ENCODE measurements at regions not wholly inside any gene's neighbourhood (a gene's known extent, or its start where the extent isn't known, plus 50 kb on each side); places are given as distances from the start of the nearest gene placed in this dataset.

DNA sequence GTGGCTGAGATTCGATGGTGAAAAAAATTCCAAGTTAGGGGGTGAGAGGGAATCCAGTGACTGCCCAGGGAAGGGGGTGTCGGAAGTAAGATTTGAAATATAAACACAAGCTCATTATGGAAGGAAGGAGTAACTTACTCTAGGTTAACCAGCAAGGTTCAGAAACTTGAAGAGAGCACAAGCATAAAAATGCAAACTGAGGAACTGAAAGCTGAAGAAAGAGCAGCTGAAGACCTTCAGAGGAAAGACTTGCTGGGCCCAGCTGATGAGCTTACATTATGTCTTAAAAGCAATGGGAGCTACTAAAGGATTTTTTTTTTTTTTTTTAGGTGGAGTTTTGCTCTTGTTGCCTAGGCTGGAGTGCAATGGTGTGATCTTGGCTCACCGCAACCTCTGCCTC, 189.7 kb upstream of the GRIN2B start:
- Histone ChIP-seq H3K79me2 (ENCODE audit: insufficient read depth, low read length) (no peaks in the 10 kb centered on the region), H3K27ac (ENCODE audit: insufficient read length, low read depth, low read length) (no peak overlapping the region), H3K4me2 (ENCODE audit: insufficient read depth, insufficient read length, low read length) (no peak overlapping the region), H2AFZ (ENCODE audit: low read length) (no peak overlapping the region), H4K8ac (replicated peaks; ENCODE audit: insufficient read length, low read depth, low read length) (no peak overlapping the region), H3K56ac (ENCODE audit: insufficient read length, low read depth, low read length) (no peak overlapping the region), H3K27me3 (ENCODE audit: insufficient read depth, low read length) (no peaks in the 10 kb centered on the region), H3K14ac (ENCODE audit: insufficient read depth, low read length) (no peak overlapping the region), H3K23ac (ENCODE audit: insufficient read length, low read depth, low read length) (no peak overlapping the region), H2BK5ac (ENCODE audit: insufficient read length, low read length) (no peak overlapping the region), H2BK12ac (ENCODE audit: insufficient read length, low read depth, low read length) (no peak overlapping the region), H2BK15ac (ENCODE audit: low read depth, low read length) (no peak overlapping the region), H3T11ph (ENCODE audit: low read length) (no peak overlapping the region), H3K23me2 (ENCODE audit: insufficient read length, low read depth, low read length, poor library complexity, severe bottlenecking) (no peaks in the 10 kb centered on the region), H3K4ac (ENCODE audit: low read depth, low read length) (no peak overlapping the region), H2AK5ac (ENCODE audit: insufficient read length, low read length) (no peak overlapping the region), H3K79me1 (ENCODE audit: insufficient read depth, low read depth, low read length, poor library complexity, severe bottlenecking) (no peaks in the 10 kb centered on the region), H2BK120ac (ENCODE audit: low read depth, low read length, poor library complexity, severe bottlenecking) (no peak overlapping the region), H4K91ac (ENCODE audit: insufficient read length, low read depth, low read length) (no peak overlapping the region), H3K9ac (ENCODE audit: extremely low read depth, insufficient read length, low read length) (no peak overlapping the region), H3K9me3 (ENCODE audit: control insufficient read depth, low read depth, low read length) (no peaks in the 10 kb centered on the region), H4K20me1 (ENCODE audit: control insufficient read depth, insufficient read depth, insufficient read length) (no peaks in the 10 kb centered on the region), H3K18ac (ENCODE audit: insufficient read length, low read depth, low read length) (no peak overlapping the region), H3K4me1 (ENCODE audit: insufficient read depth, low read length) (peaks cover 4% of the 10 kb centered on the region; the same call in 1 of the 2 replicates), H2BK20ac (ENCODE audit: low read depth, low read length, poor library complexity, severe bottlenecking) (no peak overlapping the region), H4K5ac (ENCODE audit: insufficient read length, low read depth, low read length) (no peak overlapping the region)
- TF ChIP-seq, protein P1, sequence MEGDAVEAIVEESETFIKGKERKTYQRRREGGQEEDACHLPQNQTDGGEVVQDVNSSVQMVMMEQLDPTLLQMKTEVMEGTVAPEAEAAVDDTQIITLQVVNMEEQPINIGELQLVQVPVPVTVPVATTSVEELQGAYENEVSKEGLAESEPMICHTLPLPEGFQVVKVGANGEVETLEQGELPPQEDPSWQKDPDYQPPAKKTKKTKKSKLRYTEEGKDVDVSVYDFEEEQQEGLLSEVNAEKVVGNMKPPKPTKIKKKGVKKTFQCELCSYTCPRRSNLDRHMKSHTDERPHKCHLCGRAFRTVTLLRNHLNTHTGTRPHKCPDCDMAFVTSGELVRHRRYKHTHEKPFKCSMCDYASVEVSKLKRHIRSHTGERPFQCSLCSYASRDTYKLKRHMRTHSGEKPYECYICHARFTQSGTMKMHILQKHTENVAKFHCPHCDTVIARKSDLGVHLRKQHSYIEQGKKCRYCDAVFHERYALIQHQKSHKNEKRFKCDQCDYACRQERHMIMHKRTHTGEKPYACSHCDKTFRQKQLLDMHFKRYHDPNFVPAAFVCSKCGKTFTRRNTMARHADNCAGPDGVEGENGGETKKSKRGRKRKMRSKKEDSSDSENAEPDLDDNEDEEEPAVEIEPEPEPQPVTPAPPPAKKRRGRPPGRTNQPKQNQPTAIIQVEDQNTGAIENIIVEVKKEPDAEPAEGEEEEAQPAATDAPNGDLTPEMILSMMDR (conservative IDR thresholded peaks at IDR 0.05): no peak
- no peak for DNase-seq
- peaks cover 1% of the 10 kb centered on the region; the same call in 1 of the 2 replicates for H3K27me3 Mint-ChIP-seq (ENCODE audit: low read depth)
- H3K4me1 Mint-ChIP-seq: peaks cover 10% of the 10 kb centered on the region in 2 experiments
- WGBS (ENCODE audit: extremely low coverage, insufficient read length, low lambda C conversion rate): no CpG with 5 or more reads among the region's 3 CpGs
- peaks cover 10 to 12% of the 10 kb centered on the region in 2 experiments for H3K9me3 Mint-ChIP-seq
- H3K27ac Mint-ChIP-seq: no peak overlapping the region
- peaks cover 0 to 3% (median 2%) of the 10 kb centered on the region in 3 experiments; a peak in 2 of 7 replicates for H3K36me3 Mint-ChIP-seq (ENCODE audit: insufficient read depth in 1 of 3, low read depth in 3 of 3)
- H3K4me3 Mint-ChIP-seq: no peak overlapping the region
